ENCODE measurements at regions not wholly inside any gene's neighbourhood (a gene's known extent, or its start where the extent isn't known, plus 50 kb on each side); places are given as distances from the start of the nearest gene placed in this dataset.

- DNase-seq (ENCODE audit: low read depth) = no peak
Measured at GRCh38 chr12:13841358-13841757, 140.0 kb downstream of the GRIN2B start.

GRCh38 chr12:13839365-13840336 is 141.8 kb downstream of the GRIN2B start:
- no peak for DNase-seq (ENCODE audit: low read depth)

- DNase-seq (ENCODE audit: low read depth) = no peak
Measured at GRCh38 chr12:13836099-13836498, 145.3 kb downstream of the GRIN2B start.

- DNase-seq (ENCODE audit: low read depth) = no peak
Measured at GRCh38 chr12:13835652-13836051, 145.8 kb downstream of the GRIN2B start.

GRCh38 chr12:13834241-13834640 is 147.2 kb downstream of the GRIN2B start:
- no peak for DNase-seq (ENCODE audit: low read depth)

- no peak for DNase-seq (ENCODE audit: low read depth)
Measured at GRCh38 chr12:13817131-13817530, 164.3 kb downstream of the GRIN2B start.

GRCh38 chr12:13816394-13816793 is 165.0 kb downstream of the GRIN2B start:
- DNase-seq (ENCODE audit: low read depth) = no peak

GRCh38 chr12:13812168-13812567 is 169.2 kb downstream of the GRIN2B start:
- DNase-seq (ENCODE audit: low read depth) = no peak

GRCh38 chr12:13811061-13811460 is 170.3 kb downstream of the GRIN2B start:
- no peak for DNase-seq (ENCODE audit: low read depth)

- DNase-seq (ENCODE audit: low read depth) = no peak
Measured at GRCh38 chr12:13805041-13805440, 176.4 kb downstream of the GRIN2B start.

GRCh38 chr12:13801543-13801942 is 179.9 kb downstream of the GRIN2B start:
- DNase-seq (ENCODE audit: low read depth) = no peak

- no peak for DNase-seq (ENCODE audit: low read depth)
Measured at GRCh38 chr12:13799574-13799973, 181.8 kb downstream of the GRIN2B start.

GRCh38 chr12:13798162-13798561 is 183.2 kb downstream of the GRIN2B start:
- DNase-seq (ENCODE audit: low read depth) = no peak

- DNase-seq (ENCODE audit: low read depth) = no peak
Measured at GRCh38 chr12:13794706-13795105, 186.7 kb downstream of the GRIN2B start.

- DNase-seq (ENCODE audit: low read depth) = no peak
Measured at GRCh38 chr12:13790317-13790716, 191.1 kb downstream of the GRIN2B start.

- DNase-seq (ENCODE audit: low read depth) = no peak
Measured at GRCh38 chr12:13788626-13789025, 192.8 kb downstream of the GRIN2B start.

- DNase-seq (ENCODE audit: low read depth) = no peak
Measured at GRCh38 chr12:13786646-13787045, 194.8 kb downstream of the GRIN2B start.

- DNase-seq (ENCODE audit: low read depth) = no peak
Measured at GRCh38 chr12:13784504-13784903, 196.9 kb downstream of the GRIN2B start.

GRCh38 chr12:13780453-13780852 is 200.9 kb downstream of the GRIN2B start:
- DNase-seq (ENCODE audit: low read depth) = no peak

- no peak for DNase-seq (ENCODE audit: low read depth)
Measured at GRCh38 chr12:13777374-13777773, 204.0 kb downstream of the GRIN2B start.

- no peak for DNase-seq (ENCODE audit: low read depth)
Measured at GRCh38 chr12:13772264-13772663, 209.1 kb downstream of the GRIN2B start.

GRCh38 chr12:13770576-13770975 is 210.8 kb downstream of the GRIN2B start:
- no peak for DNase-seq (ENCODE audit: low read depth)

- DNase-seq (ENCODE audit: low read depth) = no peak
Measured at GRCh38 chr12:13769966-13770365, 211.4 kb downstream of the GRIN2B start.

GRCh38 chr12:13769273-13769672 is 212.1 kb downstream of the GRIN2B start:
- no peak for DNase-seq (ENCODE audit: low read depth)

Data from GM04503 (cell line).